Body of pancreas (tissue), 4 donors: ENCODE measurements at regions not wholly inside any gene's neighbourhood (a gene's known extent, or its start where the extent isn't known, plus 50 kb on each side); places are given as distances from the start of the nearest gene placed in this dataset.

Experiments used
- ATAC-seq: fragments of 150-250 bp; one replicate; pipeline ENCODE4 v1.9.1; 2016
- DNase-seq, 4 donors: peaks; one replicate each; pipeline ENCODE4 v3.0.0-alpha.2; 2019
- H3K27ac ChIP-seq, 4 donors: fragments of 200-600 bp; sonication (generic); 1 replicate in 3 of 4; 2 replicates in 1 of 4; pipeline versions ENCODE4 v1.5.1 to v1.6.1; 2016 to 2019; ENCODE audit warnings: mild to moderate bottlenecking in 1 of 4, mixed read lengths in 1 of 4, moderate library complexity in 1 of 4
- H3K27me3 ChIP-seq, 2 donors: fragments of 200-600 bp; sonication (generic); one replicate each; pipeline ENCODE4 v1.6.0; 2016; ENCODE audit warnings: mild to moderate bottlenecking in 1 of 2
- H3K36me3 ChIP-seq, 2 donors: fragments of 200-600 bp; sonication (generic); replicated peaks in 1 of 2; 2 replicates each; pipeline ENCODE4 v1.5.1; 2016; ENCODE audit warnings: low read depth in 2 of 2; ENCODE audit not compliant: insufficient read depth in 1 of 2
- H3K4me1 ChIP-seq: fragments of 200-600 bp; sonication (generic); one replicate; pipeline ENCODE4 v1.6.0; 2016
- H3K4me3 ChIP-seq, 2 donors: fragments of 200-600 bp; sonication (generic); 1 replicate in 1 of 2; 2 replicates in 1 of 2; pipeline ENCODE4 v1.5.1; 2016 to 2019
- H3K9me3 ChIP-seq, 3 donors: fragments of 200-600 bp; sonication (generic); 1 replicate in 2 of 3; 2 replicates in 1 of 3; pipeline ENCODE4 v1.5.1; 2016
- POLR2A ChIP-seq, 3 donors: fragments of 450-650 bp; IDR thresholded peaks; one replicate each; pipeline ENCODE4 v1.6.1; 2016; ENCODE audit warnings: antibody characterized with exemption in 3 of 3, mild to moderate bottlenecking in 2 of 3
- WGBS, 2 donors: methylation state at CpG; one replicate each; pipeline ENCODE4 v1.1.5; 2017; 5-methylcytosine and 5-hydroxymethylcytosine counted together
- intact Hi-C: fragments of 100-400 bp; cut with DNase I; formaldehyde crosslinking; loops from one replicate; pipeline ENCODE4 v1.15.1; 2023
- TF ChIP-seq, protein P1 (sequence below), 7 experiments: fragments of 450-650 bp in 4 of 7; fragments of 200-600 bp in 3 of 7; sonication (generic) in 3 of 7; IDR thresholded peaks; one replicate each; pipeline ENCODE4 v1.5.1; 2016 to 2019; ENCODE audit warnings: antibody characterized with exemption in 7 of 7

- intact Hi-C loops: no loop called here
- no peak overlapping the region for H3K27ac ChIP-seq
- no peaks in the 10 kb centered on the region for H3K36me3 ChIP-seq
- H3K9me3 ChIP-seq: no peaks in the 10 kb centered on the region
- no peak for DNase-seq
- TF ChIP-seq POLR2A (IDR thresholded peaks at IDR 0.05): no peak
- TF ChIP-seq, protein P1, sequence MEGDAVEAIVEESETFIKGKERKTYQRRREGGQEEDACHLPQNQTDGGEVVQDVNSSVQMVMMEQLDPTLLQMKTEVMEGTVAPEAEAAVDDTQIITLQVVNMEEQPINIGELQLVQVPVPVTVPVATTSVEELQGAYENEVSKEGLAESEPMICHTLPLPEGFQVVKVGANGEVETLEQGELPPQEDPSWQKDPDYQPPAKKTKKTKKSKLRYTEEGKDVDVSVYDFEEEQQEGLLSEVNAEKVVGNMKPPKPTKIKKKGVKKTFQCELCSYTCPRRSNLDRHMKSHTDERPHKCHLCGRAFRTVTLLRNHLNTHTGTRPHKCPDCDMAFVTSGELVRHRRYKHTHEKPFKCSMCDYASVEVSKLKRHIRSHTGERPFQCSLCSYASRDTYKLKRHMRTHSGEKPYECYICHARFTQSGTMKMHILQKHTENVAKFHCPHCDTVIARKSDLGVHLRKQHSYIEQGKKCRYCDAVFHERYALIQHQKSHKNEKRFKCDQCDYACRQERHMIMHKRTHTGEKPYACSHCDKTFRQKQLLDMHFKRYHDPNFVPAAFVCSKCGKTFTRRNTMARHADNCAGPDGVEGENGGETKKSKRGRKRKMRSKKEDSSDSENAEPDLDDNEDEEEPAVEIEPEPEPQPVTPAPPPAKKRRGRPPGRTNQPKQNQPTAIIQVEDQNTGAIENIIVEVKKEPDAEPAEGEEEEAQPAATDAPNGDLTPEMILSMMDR (IDR thresholded peaks at IDR 0.05): no peak
- WGBS, 2 donors: 22 to 24% methylated on average over 5 of the region's 5 CpGs
- H3K4me3 ChIP-seq: no peak overlapping the region
- no peak for ATAC-seq
- no peaks in the 10 kb centered on the region for H3K4me1 ChIP-seq
- no peaks in the 10 kb centered on the region for H3K27me3 ChIP-seq
Measured at GRCh38 chr4:107304699-107305286, 268.7 kb upstream of the DKK2 start.

DNA sequence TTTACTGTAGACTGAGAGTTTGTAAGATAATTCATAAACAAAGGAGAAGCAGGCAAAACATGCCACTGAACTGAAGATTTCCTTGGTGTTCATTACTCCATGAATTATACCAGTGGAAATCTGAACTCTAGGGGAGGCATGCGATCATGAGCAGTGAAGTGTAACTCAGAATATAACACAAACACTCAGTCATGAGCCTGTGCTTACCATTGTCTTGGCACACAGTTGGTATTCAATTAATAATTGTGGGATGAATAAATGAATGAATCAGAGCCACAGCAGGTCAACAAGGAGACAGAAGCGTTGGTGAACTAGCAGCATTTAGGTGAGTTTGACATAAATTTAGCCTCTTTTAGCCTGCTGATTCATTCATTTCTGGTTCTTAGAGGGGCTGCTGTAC, 263.5 kb upstream of the DKK2 start:
- Histone ChIP-seq H3K36me3 (no peaks in the 10 kb centered on the region), H3K27me3 (no peaks in the 10 kb centered on the region), H3K27ac (no peak overlapping the region), H3K4me3 (no peak overlapping the region), H3K4me1 (no peaks in the 10 kb centered on the region), H3K9me3 (no peaks in the 10 kb centered on the region)
- no peak for TF ChIP-seq POLR2A (IDR thresholded peaks at IDR 0.05)
- TF ChIP-seq, protein P1 (IDR thresholded peaks at IDR 0.05): no peak
- intact Hi-C loops: no loop called here
- no peak for DNase-seq
- ATAC-seq: no peak
- WGBS, 2 donors: 91 to 93% methylated on average over 2 of the region's 2 CpGs

DNA sequence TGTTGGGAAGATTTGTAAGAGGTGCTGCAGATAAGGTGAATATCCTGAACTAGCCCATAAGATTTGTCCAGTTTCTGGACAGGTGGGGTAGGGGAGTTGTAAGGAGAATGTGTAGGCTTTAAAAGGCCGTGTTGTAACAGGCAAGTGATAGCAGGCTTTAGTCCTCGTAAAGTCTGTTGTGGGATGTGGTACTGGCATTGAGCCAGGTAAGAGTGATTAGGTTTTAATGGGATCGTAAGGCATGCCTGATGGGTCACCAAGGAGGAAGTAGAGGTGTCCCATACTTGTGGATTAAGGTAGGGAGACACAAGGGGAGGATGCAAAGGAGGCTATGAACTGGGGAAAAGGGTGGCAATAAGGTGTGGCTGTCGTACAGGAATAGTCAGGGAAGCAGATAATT, 256.9 kb upstream of the DKK2 start:
- 66 to 72% methylated on average over 4 of the region's 4 CpGs for WGBS, 2 donors
- ATAC-seq: no peak

GRCh38 chr4:107283587-107284559, 247.8 kb upstream of the DKK2 start:
- H3K4me1 ChIP-seq: no peaks in the 10 kb centered on the region
- ATAC-seq (no peak), DNase-seq (no peak)
- no peaks in the 10 kb centered on the region for H3K27me3 ChIP-seq
- no peak overlapping the region for H3K27ac ChIP-seq
- H3K9me3 ChIP-seq: no peaks in the 10 kb centered on the region
- WGBS, 2 donors: 31 to 36% methylated on average over 4 of the region's 4 CpGs
- H3K4me3 ChIP-seq: no peak overlapping the region
- TF ChIP-seq POLR2A (IDR thresholded peaks at IDR 0.05): no peak
- TF ChIP-seq, protein P1 (IDR thresholded peaks at IDR 0.05): no peak
- no peaks in the 10 kb centered on the region for H3K36me3 ChIP-seq
- intact Hi-C loops: no loop called here

More for the DNA sequence above, 256.9 kb upstream of the DKK2 start:
- no peaks in the 10 kb centered on the region for H3K36me3 ChIP-seq
- H3K4me1 ChIP-seq: no peaks in the 10 kb centered on the region
- H3K27ac ChIP-seq: no peak overlapping the region
- intact Hi-C loops: no loop called here
- no peak for DNase-seq
- TF ChIP-seq, protein P1 (IDR thresholded peaks at IDR 0.05): no peak
- TF ChIP-seq POLR2A (IDR thresholded peaks at IDR 0.05): no peak
- H3K27me3 ChIP-seq: no peaks in the 10 kb centered on the region
- no peak overlapping the region for H3K4me3 ChIP-seq
- H3K9me3 ChIP-seq: no peaks in the 10 kb centered on the region
